ENCODE measurements at regions not wholly inside any gene's neighbourhood (a gene's known extent, or its start where the extent isn't known, plus 50 kb on each side); places are given as distances from the start of the nearest gene placed in this dataset.

DNA sequence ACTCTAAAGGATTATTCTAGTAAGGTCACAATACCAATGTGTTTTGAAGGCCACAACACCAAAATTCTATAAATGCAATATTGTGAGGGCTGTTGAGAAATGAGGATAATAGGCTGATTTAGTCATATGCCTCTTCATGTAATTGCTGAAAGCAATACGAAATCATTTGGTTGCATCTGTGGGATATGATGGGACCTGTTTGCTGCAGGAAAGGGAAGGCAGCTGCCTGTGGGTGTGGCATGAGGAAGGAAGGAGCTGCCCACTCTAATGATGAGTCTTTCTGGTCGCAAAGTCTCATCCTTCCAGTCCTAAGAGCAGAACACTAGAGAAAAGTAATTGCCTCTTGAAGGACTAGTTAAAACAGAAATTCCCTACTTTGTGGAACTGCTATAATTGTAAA is 245.3 kb upstream of the ZPLD1 start:
- TF ChIP-seq POLR2A (IDR thresholded peaks at IDR 0.05) = no peak
- H3K4me1 ChIP-seq = no peaks in the 10 kb centered on the region
- H3K9me3 ChIP-seq = no peaks in the 10 kb centered on the region
- H3K4me3 ChIP-seq = no peak overlapping the region
- DNase-seq = no peak
- WGBS, 2 donors = 59 to 65% methylated on average over 2 of the region's 2 CpGs
- H3K36me3 ChIP-seq (ENCODE audit: low read depth, missing control alignments) = no peaks in the 10 kb centered on the region
- intact Hi-C loops (cut with DNase I; ENCODE audit: low total_unique reads) = no loop called here
- no peak overlapping the region for H3K27ac ChIP-seq
- H3K27me3 ChIP-seq = no peaks in the 10 kb centered on the region

DNA sequence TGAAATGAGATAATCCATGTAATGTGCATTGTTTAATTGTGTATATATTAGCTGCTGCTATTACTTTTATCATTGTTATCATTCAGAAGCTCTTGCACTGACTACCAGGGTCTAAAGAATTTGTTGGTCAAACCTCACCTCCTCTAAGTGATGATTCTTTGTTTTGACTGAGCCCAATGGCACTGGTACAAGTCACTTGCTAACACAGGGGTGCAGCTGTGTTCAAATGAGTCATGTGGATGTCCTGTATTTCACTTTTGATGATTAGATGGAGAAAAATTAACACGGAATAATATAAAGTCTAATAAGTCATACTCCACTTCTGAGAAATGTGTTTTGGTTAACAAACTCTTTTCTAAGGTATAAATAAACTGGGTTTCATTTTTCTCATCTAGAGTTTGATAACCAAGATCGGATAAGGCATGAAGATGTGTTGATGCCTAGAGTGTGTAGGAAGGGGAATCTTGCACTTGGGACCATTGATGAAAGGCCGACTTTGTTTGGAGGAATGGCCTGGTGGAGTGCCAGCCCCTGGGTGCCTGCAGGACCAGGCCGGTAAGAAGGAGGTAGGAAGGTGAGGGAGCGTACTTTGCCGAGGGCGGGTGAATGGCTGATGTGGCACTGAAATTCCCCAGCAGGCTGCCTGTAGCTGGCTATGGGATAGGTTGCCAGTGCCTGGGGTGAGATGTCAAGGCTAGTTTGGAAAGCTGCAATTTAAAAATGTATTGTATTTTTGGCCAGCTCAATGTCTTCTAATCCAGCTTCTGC is 244.7 kb upstream of the ZPLD1 start:
- intact Hi-C loops (cut with DNase I; ENCODE audit: low total_unique reads) = no loop called here
- Histone ChIP-seq H3K27ac (no peak overlapping the region), H3K9me3 (no peaks in the 10 kb centered on the region)

DNA sequence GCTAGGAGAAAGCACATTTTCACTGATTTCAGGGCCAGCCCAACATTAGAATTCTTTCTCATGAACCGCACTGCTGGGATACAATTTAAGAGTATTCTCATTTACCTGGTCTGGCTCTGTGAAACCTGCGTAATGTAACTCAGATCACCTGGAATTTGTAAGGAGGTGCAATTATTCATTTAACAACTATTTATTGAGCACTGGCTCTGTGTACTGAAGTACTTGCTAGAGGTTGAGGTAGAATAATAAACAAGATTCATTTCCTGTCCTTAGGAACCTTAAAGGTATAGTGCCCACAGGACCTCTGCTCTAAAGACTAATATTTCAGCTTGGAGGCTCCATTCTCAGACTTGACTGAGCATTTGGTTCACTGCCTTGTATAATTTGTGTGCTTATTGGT is 242.2 kb upstream of the ZPLD1 start:
- Histone ChIP-seq H3K27ac (no peak overlapping the region), H3K9me3 (no peaks in the 10 kb centered on the region), H3K4me1 (no peaks in the 10 kb centered on the region), H3K36me3 (ENCODE audit: low read depth, missing control alignments) (no peaks in the 10 kb centered on the region), H3K4me3 (no peak overlapping the region), H3K27me3 (no peaks in the 10 kb centered on the region)
- 95 to 97% methylated on average over 2 of the region's 2 CpGs for WGBS, 2 donors
- intact Hi-C loops (cut with DNase I; ENCODE audit: low total_unique reads) = no loop called here
- no peak for DNase-seq
- TF ChIP-seq, protein P1, sequence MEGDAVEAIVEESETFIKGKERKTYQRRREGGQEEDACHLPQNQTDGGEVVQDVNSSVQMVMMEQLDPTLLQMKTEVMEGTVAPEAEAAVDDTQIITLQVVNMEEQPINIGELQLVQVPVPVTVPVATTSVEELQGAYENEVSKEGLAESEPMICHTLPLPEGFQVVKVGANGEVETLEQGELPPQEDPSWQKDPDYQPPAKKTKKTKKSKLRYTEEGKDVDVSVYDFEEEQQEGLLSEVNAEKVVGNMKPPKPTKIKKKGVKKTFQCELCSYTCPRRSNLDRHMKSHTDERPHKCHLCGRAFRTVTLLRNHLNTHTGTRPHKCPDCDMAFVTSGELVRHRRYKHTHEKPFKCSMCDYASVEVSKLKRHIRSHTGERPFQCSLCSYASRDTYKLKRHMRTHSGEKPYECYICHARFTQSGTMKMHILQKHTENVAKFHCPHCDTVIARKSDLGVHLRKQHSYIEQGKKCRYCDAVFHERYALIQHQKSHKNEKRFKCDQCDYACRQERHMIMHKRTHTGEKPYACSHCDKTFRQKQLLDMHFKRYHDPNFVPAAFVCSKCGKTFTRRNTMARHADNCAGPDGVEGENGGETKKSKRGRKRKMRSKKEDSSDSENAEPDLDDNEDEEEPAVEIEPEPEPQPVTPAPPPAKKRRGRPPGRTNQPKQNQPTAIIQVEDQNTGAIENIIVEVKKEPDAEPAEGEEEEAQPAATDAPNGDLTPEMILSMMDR (IDR thresholded peaks at IDR 0.05) = no peak
- no peak for TF ChIP-seq POLR2A (IDR thresholded peaks at IDR 0.05)

More for the DNA sequence above, 244.7 kb upstream of the ZPLD1 start:
- Histone ChIP-seq H3K4me1 (no peaks in the 10 kb centered on the region), H3K4me3 (no peak overlapping the region), H3K36me3 (ENCODE audit: low read depth, missing control alignments) (no peaks in the 10 kb centered on the region), H3K27me3 (no peaks in the 10 kb centered on the region)
- 66 to 78% methylated on average over 7 of the region's 7 CpGs for WGBS, 2 donors
- DNase-seq = no peak
- TF ChIP-seq, protein P1 (IDR thresholded peaks at IDR 0.05) = no peak
- no peak for TF ChIP-seq POLR2A (IDR thresholded peaks at IDR 0.05)

DNA sequence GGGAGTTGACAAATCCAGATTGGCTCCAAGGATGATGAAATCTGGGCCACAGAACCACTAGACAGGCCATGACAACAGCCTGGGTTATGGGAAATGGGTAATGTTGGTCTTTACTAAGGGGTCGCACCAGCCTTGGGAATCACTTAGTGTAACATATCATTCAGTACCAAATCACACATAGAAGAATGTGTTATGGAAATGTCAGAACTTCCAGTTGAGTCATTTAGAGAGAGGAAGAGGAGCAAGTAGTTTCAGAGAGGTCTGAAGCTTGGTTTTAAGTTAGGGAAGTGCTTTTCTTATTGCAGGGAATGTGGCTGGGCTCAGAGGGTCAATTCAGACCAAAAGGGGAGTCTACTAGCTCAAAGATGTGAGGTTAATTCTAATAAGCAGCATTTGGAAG is 241.6 kb upstream of the ZPLD1 start:
- H3K4me3 ChIP-seq = no peak overlapping the region
- no peaks in the 10 kb centered on the region for H3K36me3 ChIP-seq (ENCODE audit: low read depth, missing control alignments)
- H3K9me3 ChIP-seq = no peaks in the 10 kb centered on the region
- H3K27me3 ChIP-seq = no peaks in the 10 kb centered on the region
- no peaks in the 10 kb centered on the region for H3K4me1 ChIP-seq
- intact Hi-C loops (cut with DNase I; ENCODE audit: low total_unique reads) = no loop called here
- DNase-seq = no peak
- WGBS, 2 donors = 93 to 94% methylated on average over 1 of the region's 1 CpG
- H3K27ac ChIP-seq = no peak overlapping the region
- TF ChIP-seq, protein P1 (IDR thresholded peaks at IDR 0.05) = no peak
- TF ChIP-seq POLR2A (IDR thresholded peaks at IDR 0.05) = no peak

DNA sequence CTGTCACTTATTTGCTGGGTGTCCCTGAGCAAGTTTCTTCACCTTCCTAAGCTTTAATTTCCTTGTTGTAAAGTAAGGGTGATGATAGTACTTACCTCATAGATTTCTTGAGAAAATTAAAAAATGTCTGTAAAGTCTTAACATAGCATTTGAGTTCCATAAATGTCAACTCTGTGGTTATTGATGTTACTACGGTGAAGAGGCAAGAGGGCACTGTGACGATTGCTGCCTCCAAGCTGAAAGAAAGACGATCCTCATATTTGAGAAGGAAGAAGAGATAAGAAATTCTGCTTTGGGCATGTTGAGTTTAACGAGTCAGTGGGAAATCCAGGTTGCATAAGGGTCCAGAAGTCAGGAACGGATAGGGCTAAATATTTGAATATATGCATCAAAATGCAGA is 240.8 kb upstream of the ZPLD1 start:
- Histone ChIP-seq H3K9me3 (no peaks in the 10 kb centered on the region), H3K27ac (no peak overlapping the region), H3K36me3 (ENCODE audit: low read depth, missing control alignments) (no peaks in the 10 kb centered on the region), H3K4me1 (no peaks in the 10 kb centered on the region), H3K4me3 (no peak overlapping the region), H3K27me3 (no peaks in the 10 kb centered on the region)
- 63 to 72% methylated on average over 5 of the region's 5 CpGs for WGBS, 2 donors
- DNase-seq = no peak
- intact Hi-C loops (cut with DNase I; ENCODE audit: low total_unique reads) = no loop called here
- TF ChIP-seq, protein P1 (IDR thresholded peaks at IDR 0.05) = no peak
- TF ChIP-seq POLR2A (IDR thresholded peaks at IDR 0.05) = no peak
